ENCODE measurements at regions not wholly inside any gene's neighbourhood (a gene's known extent, or its start where the extent isn't known, plus 50 kb on each side); places are given as distances from the start of the nearest gene placed in this dataset.

- no peak for DNase-seq
These were observed 265.3 kb upstream of the TGFBR2 start for GRCh38 chr3:30341079-30341478.

- no peak for DNase-seq
These were observed 264.6 kb upstream of the TGFBR2 start for GRCh38 chr3:30341851-30342250.

DNA sequence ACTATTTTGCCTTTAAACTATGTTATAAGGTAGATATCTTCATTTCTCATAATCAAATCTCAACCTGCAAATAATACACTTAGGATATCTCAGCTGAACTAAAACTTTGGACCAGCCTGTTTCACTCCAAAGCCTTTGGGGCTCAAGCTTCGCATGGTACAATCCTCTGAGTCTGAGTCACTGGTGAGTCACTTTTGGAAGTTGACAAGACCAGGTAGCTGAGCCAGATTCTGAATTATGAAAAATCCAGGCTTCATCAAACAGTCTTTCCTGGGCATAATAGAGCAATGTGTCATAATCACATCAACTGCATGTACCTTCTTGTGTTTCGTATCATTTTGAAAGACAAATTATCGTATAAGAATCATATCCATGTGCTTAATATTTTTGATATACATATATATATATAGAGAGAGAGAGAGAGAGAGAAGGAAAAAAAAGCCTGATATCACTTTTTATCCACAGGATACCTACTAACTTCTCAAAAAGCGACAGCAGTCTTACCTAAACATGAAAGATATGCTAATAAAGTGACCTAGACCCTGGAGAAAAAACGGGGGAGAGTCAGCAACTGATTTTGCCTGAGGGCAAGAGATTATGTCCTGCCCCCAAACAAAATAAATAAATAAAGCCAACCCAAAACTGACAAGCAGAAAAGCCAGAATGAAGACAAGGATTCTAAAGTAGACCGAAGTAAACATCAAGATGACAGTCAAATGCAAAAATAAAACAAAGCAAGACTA lies 263.9 kb upstream of the TGFBR2 start:
- DNase-seq, result no peak

DNA sequence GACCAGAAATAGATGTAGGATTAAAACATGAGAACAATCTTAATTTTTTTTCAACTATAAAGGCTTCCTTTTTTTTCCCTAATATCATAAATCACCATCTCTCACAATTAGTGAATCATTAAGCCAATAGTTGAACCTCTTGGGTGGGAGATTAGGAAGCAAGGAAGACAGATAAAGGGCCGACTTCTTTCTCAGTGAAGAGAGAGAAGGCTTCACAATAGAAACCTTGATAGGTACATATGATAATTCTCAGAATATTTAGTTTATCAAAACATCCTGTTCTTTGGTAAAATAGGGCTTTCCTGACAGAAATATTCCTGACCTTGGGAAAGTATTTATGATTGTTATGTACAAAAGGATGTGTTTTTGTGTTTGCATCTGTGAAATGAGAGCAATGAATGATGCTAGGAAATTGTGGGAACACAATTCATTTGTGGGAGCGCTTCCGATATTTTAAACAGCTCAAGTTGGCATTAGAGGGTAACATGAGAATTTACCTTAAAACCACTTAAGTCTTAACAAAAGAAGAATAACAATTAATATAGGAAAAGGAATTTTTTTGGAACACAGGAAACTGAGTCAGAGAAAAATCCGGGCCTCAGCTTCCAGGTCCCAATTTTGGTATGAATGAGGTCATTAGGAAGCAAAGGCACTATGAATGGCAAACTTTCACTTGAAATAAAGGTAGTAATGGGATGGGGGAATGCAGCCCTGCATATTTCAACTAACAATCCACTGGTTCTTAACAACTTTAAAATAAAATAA lies 263.2 kb upstream of the TGFBR2 start:
- no peak for DNase-seq

GRCh38 chr3:30343861-30344260 lies 262.5 kb upstream of the TGFBR2 start:
- DNase-seq, result no peak

DNA sequence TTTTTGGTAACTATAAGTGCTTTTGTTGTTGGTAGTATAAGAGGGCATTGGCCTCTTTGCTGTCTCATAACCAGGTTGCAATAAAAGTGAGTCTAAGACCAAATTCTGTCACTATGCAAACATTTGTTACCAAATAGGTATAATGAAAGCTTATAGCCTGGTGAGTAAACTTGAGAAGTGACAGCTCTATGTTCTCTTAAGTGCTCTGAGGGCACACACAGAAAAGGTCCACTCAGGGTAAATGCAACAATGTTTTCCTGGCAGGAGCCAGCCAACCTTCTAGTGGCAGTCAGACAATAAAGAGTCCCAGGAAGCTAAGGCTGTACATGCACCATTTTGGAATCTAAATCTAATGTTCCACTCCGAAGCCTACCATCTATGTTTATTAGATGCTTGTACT lies 262.1 kb upstream of the TGFBR2 start:
- no peak for DNase-seq

DNA sequence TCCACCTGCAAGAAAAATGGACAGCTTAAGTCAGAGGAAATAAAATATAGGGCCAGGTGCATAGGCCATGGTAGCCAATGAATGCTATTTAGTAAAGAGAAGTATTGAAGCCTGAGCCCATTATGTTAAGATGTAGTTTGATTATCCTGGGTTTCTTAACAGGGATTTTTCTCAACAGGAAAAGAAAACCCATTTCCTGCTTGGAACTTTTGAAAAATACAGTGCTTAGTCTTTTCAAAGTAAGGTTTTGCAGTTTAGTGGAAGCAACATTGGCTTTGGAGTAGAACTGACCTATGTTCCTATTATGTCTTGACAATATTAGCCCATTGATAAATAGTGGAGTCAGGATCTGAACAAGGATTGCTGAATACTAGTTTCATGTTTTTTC lies 259.5 kb upstream of the TGFBR2 start:
- no peak for DNase-seq

DNA sequence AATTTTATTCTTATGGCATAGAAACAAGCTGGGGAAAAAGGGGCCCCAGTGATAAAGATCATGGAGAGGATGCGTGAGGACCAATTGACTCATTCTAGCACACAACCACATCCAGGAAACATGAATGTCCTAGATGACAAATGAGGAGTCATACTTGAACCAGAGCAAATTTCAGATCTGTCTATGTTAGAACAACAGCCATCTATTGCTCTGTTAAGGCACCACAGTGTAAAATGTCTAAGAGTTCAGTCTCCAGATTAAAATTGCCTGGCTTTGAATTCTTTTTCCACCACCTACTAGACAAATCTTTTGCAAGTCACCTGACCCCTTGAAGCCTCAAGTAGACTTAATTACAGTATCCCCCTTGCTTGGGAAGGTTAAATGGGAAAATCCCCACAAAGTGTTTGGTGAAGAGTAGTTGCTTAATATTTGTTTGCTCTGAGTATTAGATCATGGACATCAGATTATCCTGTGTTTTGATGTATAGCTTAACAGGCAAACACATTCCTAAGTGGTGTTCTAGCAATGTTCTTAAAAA lies 258.7 kb upstream of the TGFBR2 start:
- DNase-seq, result no peak

DNA sequence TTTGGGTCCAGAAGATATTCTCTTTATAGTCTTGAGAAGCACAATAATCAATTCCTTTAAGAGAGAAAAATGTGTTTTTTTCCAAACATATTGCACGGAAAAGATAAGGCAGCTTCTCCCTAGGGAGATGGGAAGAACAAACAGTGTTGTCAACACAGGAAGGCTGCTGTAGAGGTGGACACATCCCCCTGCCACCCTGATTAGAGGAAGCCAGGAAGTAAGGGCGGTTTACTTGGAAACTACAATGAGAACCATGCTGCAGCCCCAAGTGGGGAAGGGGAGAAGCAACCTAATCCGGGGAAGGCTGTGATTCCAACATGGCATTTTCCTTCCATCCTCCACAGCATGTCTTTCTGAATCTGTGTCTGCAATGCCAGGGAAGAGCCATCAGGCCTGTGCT lies 256.9 kb upstream of the TGFBR2 start:
- DNase-seq, result no peak

- no peak for DNase-seq
These were observed 256.4 kb upstream of the TGFBR2 start for GRCh38 chr3:30350011-30350410.

- no peak for DNase-seq
These were observed 255.5 kb upstream of the TGFBR2 start for GRCh38 chr3:30350901-30351300.

DNA sequence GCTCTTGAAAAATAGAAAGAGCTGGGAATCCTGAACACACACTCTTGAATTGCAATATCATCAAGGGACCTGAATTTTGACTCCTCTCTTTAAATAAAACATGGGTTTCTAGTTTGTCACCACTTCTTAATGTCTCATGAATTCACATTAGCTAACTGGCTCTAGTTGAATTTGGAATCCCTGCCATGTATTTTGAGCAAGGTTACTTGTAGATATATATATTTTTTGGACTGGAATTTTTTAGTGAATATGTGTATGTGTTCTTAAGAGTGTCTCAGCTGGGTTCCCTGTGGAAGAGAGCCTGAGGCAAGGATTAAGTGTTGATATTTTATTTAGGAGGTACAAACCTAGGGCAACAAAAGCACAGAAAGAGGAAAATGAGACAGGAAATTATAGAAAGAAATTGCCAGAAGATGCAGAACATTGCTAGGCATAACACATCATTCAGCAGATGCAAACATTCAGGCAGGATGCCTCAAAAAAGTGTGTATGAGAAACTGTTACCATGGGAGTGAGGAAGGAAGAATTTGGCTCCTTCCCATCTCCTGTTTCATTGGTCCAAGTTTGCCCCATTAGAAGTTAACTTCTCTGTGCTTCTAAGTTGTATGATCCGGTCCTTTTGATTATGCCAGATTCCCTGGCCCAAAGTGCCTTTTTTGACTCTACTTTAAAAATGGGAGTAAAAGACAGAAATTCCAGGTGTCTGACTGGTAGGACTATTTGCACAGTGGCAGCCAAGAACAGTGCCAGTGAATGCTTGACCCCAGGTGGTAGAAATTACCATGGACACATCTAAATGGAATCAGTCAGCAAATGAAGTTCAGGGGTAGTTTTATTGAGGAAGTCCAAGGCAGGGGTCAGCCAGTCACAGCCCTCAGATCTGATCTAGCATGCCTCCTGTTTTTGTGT lies 253.7 kb upstream of the TGFBR2 start:
- no peak for DNase-seq

- peak; percentile 56 for DNase-seq
These were observed 252.5 kb upstream of the TGFBR2 start for GRCh38 chr3:30353711-30354467.

DNA sequence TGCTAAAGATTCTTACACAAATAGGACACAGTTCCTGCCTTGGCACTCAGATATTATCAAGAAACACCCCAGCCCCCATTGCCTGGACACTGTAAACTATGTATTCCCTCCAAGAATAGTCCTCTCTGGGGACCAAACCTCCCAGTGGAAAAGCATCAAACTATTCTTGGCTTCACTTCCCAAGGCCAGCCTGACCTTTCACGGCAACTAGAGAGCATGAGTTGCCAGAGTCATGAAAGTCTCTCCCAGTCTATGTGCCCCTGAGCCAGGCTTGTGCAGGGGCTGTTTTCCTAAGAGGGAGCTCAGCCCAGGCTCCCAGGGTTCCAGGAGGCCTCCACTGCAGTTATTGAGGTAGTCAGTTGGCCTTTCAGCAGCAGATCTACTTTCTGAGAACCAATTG lies 251.9 kb upstream of the TGFBR2 start:
- DNase-seq, result no peak

DNA sequence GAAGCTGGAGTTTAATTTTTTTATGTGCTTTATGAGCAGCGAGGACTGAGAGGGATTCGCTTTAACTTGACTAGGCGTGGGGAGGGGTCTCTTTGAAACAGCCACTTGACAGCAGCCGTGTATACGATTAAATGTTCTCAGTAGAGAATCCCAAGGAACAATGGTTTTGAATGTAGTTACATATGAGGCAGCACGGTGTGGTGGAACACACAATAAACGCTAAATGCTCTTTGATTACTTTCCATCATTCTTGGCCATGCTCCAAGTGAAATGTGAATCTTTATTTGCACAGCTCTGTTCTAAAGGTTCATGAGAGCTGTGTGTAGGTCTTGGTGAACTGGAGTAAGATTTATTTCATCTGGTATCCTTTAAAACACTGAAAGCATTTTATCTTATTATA lies 251.4 kb upstream of the TGFBR2 start:
- no peak for DNase-seq

- DNase-seq, result no peak
These were observed 250.8 kb upstream of the TGFBR2 start for GRCh38 chr3:30355622-30356021.

DNA sequence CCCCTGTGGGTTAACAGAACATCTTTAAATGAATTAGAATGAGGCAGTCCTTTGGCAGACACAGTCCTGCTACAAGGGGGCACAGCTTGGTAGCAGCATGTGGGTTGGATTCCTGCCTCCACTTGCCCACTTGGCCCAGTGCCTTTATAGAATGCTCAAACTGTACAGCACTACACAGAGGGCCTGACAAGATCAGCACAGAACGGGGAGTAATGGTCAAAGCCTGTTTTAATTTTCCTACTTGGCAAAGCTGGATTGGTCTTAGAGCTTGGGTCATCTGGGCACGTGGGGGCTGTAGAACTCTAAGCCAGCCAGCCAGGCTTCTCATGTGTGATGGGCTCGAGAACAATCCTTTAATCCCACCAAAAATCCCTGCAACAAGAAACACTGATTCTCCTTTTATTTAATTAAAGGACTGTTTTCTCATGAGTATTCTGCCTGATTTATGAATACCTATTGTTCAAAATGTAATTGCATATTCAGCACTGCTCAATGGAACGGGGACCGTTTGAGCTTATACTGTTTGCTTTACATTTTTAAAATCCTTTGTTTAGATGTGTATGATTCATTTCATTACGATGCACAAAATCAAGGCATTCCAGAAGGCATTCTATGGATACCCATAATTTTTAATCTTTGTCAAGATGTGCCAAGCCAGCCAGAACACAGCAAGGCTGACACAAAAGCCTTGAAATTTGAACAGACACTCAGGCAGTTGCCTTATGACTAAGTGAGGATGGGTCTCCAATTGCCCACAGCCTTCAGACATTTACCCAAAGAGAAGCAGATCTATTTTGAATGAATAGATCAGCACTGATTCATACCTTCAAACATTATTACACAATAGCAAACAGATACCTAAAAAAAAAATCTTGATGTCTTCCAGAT lies 249.3 kb upstream of the TGFBR2 start:
- DNase-seq, result no peak

- no peak for DNase-seq
These were observed 248.5 kb upstream of the TGFBR2 start for GRCh38 chr3:30357897-30358296.

GRCh38 chr3:30358871-30359270 lies 247.5 kb upstream of the TGFBR2 start:
- no peak for DNase-seq

DNA sequence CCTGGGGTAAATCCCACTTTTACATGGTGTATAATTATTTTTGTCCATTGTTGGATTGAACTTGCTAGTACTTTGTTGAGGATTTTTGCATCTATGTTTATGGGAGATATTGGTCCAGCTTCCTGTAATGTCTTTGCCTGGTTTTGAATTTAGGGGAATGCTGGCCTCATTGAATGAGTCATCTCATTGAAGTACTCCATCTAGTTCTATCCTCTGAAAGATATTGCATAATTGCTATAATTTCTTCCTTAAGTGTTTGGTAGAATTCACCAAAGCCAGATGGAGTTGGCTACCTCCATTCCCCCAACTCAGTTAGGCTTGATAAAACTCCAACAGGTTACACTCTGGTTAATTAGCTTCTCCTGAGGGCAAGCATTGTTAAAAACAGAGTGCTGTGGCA lies 237.4 kb upstream of the TGFBR2 start:
- no peak for DNase-seq

DNA sequence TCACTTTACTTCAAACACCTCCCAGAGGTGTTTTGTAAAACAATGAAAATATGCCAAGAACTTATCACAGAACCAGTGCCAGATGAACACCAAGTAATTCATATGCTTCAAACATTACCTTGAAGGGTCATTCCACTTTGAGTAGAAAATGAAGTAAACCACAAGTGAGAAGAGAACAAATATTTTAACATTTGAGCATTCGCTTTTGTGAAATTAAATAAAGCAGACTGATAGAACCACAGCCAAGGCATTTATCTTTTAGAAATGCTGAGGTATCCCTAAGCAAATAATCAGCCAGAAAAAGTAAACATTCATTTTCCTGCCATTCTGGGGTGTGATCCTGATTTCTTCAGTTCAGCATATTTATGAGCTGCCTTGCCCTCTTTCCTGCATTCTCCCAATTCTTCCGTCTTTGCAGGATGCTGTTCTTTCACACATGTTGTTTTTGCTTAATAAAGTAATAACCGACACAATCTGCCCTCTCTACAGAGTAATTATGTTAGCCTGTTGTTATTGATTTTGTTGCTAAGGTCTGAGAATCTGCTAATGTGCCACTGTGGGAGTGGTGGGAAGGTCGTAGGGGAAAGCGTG lies 235.6 kb upstream of the TGFBR2 start:
- DNase-seq, result no peak
